GM10266 (cell line): ENCODE measurements at regions not wholly inside any gene's neighbourhood (a gene's known extent, or its start where the extent isn't known, plus 50 kb on each side); places are given as distances from the start of the nearest gene placed in this dataset.
"Not testable (repeated sequence)": the region's sequence is repeated elsewhere in the genome, so short reads cannot be mapped to it uniquely, and the experiment has no call there.

ENCODE experiments used
- DNase-seq: peaks from one replicate; pipeline ENCODE4 v3.0.0; 2012; ENCODE audit errors: extremely low spot score
- CTCF ChIP-seq: IDR thresholded peaks from 2 replicates; pipeline ENCODE4 v1.5.1; 2012; ENCODE audit warnings: mild to moderate bottlenecking, low read depth; ENCODE audit not compliant: control insufficient read depth, insufficient read depth; ENCODE audit errors: missing control alignments

- no peak for TF ChIP-seq CTCF
- no peak for DNase-seq
Observed at GRCh38 chr12:30278401-30278800, 417.3 kb downstream of the IPO8 start.

GRCh38 chr12:30272515-30272914 lies 423.2 kb downstream of the IPO8 start:
- not testable (repeated sequence) for DNase-seq

DNA sequence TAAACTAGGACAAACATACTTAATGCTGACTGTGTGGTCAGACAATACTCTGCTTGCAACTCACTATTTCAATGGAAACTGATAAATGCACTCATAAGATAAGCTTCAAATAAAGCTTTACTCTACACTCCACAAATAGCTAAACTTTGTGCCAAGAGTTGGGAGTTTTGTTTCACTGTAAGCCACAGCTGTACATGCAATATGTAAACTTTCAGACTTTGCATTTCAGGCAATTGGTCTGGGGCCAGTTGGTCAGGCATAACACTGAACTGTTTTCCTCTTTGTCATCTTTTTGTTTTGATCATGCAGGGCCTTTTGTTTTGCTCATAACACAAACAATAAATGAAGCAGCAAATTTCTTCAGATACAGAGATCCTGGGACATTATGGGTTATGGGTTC lies 426.2 kb downstream of the IPO8 start:
- DNase-seq, result no peak
- no peak for TF ChIP-seq CTCF

DNA sequence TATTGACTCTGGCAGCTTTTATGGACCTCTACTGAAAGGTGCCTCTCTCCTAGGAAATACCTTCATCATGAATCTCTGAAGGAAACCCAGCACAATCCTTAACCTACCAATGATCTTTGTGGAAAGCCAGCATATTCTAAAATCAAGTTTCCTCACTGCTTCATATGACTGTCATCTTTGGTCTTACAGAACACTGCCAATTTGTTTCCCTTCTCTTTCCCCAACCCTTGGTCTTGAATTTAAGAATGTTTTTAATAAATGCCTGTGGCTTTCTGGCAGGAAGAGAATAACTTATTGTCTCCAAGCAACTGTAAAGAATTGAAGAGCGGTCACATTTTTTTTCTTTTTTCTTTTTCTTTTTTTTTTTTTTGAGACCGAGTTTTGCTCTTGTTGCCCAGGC lies 427.6 kb downstream of the IPO8 start:
- no peak for DNase-seq
- no peak for TF ChIP-seq CTCF

DNA sequence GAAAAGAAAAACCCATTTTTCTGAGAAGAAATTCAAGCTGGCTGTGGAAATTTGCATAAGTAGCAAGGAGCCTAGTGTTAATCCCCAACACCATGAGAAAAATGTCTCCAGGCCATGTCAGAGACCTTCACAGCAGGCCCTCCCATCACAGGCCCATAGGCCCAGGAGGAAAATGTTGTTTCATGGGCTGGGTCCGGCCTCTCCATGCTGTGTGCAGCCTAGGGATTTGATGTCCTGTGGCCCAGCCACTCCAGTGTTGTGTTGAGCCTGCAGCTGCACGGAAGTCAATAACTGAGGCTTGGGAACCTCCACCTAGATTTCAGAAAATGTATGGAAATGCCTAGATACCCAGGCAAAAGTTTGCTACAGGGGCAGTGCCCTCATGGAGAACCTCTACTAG lies 432.2 kb downstream of the IPO8 start:
- no peak for DNase-seq
- no peak for TF ChIP-seq CTCF

DNA sequence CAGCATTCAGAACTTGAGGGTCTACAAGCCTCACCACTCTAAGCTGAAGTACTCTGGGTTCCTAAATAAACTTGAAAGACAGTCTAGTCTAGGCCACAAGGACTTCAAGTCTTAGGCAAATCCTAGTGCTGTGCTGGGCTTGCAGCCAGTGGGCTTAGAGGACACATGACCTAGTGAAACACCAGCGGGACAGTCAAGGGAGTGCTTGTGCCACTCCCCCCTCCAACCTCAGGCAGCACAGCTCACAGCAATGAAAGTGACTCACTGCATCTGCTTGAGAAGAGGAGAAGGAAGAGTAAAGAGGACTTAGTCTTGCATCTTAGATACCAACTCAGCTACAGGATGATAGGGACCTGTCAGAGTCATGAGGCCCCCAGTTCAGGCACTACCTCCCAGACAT lies 438.1 kb downstream of the IPO8 start:
- DNase-seq, result no peak
- no peak for TF ChIP-seq CTCF

DNA sequence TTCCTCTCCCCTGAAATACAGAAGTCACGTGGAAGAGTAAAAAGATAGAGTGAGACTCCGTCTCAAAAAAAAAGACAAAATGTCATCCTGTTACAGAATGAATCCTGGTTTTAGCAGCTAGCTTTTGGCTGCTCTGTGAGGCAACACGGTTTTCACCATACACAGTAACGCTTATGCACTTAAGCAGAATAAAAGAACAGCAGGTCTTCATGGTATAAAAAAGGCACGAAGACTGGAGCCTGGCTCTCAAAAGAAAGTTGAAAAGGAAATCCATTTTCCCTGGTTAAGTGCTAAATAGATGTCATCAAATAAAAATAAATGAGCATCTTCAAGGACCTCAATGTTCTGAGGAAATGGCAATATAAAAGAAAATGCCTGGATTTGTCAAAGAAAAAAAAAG lies 444.1 kb downstream of the IPO8 start:
- no peak for TF ChIP-seq CTCF
- DNase-seq, result no peak

- no peak for TF ChIP-seq CTCF
- DNase-seq, result no peak
Observed at GRCh38 chr12:30243426-30243825, 452.2 kb downstream of the IPO8 start.
